ENCODE measurements at regions not wholly inside any gene's neighbourhood (a gene's known extent, or its start where the extent isn't known, plus 50 kb on each side); places are given as distances from the start of the nearest gene placed in this dataset.

- TF ChIP-seq CTCF (IDR thresholded peaks at IDR 0.05), result no peak
- TF ChIP-seq POLR2A (IDR thresholded peaks at IDR 0.05), result no peak
These were observed 259.9 kb downstream of the EFNB2 start for GRCh38 chr13:106275446-106276032.

Measured in thyroid gland (tissue), 4 donors.